Progenitor cell of endocrine pancreas (in vitro differentiated cells): ENCODE measurements at regions not wholly inside any gene's neighbourhood (a gene's known extent, or its start where the extent isn't known, plus 50 kb on each side); places are given as distances from the start of the nearest gene placed in this dataset.

Experiments used
- DNase-seq: peaks from one replicate; pipeline ENCODE4 v3.0.0; 2021; ENCODE audit warnings: low spot score; ENCODE audit not compliant: unreplicated experiment
- H3K27ac Mint-ChIP-seq: 2 replicates; pipeline ENCODE4 v1.8.0; 2021; ENCODE audit warnings: mild to moderate bottlenecking, moderate library complexity, mixed read lengths
- H3K27me3 Mint-ChIP-seq: 2 replicates; pipeline ENCODE4 v1.8.0; 2021; ENCODE audit warnings: mixed read lengths
- H3K36me3 Mint-ChIP-seq: 2 replicates; pipeline ENCODE4 v1.8.0; 2022; ENCODE audit warnings: mixed read lengths; ENCODE audit not compliant: insufficient read depth
- H3K4me1 Mint-ChIP-seq: 2 replicates; pipeline ENCODE4 v1.8.0; 2021; ENCODE audit warnings: low read depth, mixed read lengths
- H3K4me3 Mint-ChIP-seq: 2 replicates; pipeline ENCODE4 v1.8.0; 2021; ENCODE audit warnings: low read depth, mild to moderate bottlenecking, moderate library complexity, mixed read lengths
- H3K9me3 Mint-ChIP-seq: 2 replicates; pipeline ENCODE4 v1.8.0; 2021; ENCODE audit warnings: low read depth, mixed read lengths
- CTCF ChIP-seq: fragments of 200-600 bp; sonication (generic); IDR thresholded peaks from one replicate; pipeline ENCODE4 v1.5.0; 2021; ENCODE audit warnings: antibody characterized with exemption, mild to moderate bottlenecking; ENCODE audit not compliant: unreplicated experiment

GRCh38 chr1:56235909-56236510 lies 343.4 kb downstream of the PLPP3 start:
- TF ChIP-seq CTCF: no peak
- DNase-seq: no peak
- H3K4me1 Mint-ChIP-seq: no peaks in the 10 kb centered on the region
- H3K36me3 Mint-ChIP-seq: peaks cover 2% of the 10 kb centered on the region
- peaks cover 6% of the 10 kb centered on the region for H3K27me3 Mint-ChIP-seq
- H3K4me3 Mint-ChIP-seq: no peak overlapping the region
- peaks cover 5% of the 10 kb centered on the region for H3K9me3 Mint-ChIP-seq
- no peak overlapping the region for H3K27ac Mint-ChIP-seq

- TF ChIP-seq CTCF: no peak
- no peaks in the 10 kb centered on the region for H3K9me3 Mint-ChIP-seq
- H3K27ac Mint-ChIP-seq: no peak overlapping the region
- peaks cover 6% of the 10 kb centered on the region for H3K27me3 Mint-ChIP-seq
- H3K4me1 Mint-ChIP-seq: peaks cover 3% of the 10 kb centered on the region
- no peak overlapping the region for H3K4me3 Mint-ChIP-seq
- DNase-seq: no peak
- no peaks in the 10 kb centered on the region for H3K36me3 Mint-ChIP-seq
Measured at GRCh38 chr1:56229186-56229585, 350.2 kb downstream of the PLPP3 start.

DNA sequence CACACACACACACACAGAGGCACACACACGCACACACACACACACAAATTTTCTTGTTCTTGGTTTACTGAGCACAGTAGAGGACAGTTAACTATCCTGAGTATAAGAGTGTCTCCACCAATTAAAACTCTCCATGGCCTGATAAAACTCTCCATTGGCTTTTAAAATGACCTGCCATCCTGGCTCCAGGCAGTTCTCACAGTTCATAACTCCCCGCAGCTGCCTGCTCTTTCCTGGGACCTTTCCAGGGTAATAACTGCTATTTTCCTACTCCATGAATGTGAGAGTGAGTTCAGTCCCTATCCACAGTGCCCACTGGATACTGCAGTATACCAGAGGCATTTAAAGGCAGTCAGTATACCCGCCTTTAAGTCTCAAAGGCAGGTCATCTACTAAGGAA lies 351.5 kb downstream of the PLPP3 start:
- Mint-ChIP-seq H3K4me3 (no peak overlapping the region), H3K36me3 (no peaks in the 10 kb centered on the region), H3K4me1 (peaks cover 3% of the 10 kb centered on the region), H3K9me3 (no peaks in the 10 kb centered on the region), H3K27ac (no peak overlapping the region), H3K27me3 (peaks cover 6% of the 10 kb centered on the region)
- no peak for DNase-seq
- no peak for TF ChIP-seq CTCF

DNA sequence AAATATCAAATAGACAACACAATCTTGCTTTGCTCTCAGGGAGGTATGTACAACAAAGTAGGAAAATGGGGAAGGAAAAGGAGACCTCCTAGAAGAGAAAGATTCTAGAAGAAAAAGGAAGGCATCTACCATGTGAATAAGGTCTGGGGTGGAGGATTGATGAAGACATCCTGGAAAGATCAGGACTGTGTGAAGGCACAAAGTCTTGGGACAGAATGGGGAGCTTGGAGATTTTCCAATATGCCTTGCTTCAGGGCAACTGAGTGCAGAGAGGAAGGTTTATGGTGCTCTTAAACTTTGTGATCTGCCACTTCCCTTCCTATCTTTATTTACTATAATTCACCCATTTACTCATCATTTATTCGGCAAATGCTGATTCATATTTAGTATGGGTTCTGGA lies 352.0 kb downstream of the PLPP3 start:
- Mint-ChIP-seq H3K27ac (no peak overlapping the region), H3K27me3 (peaks cover 6% of the 10 kb centered on the region), H3K9me3 (no peaks in the 10 kb centered on the region), H3K36me3 (no peaks in the 10 kb centered on the region), H3K4me3 (no peak overlapping the region), H3K4me1 (peaks cover 3% of the 10 kb centered on the region)
- DNase-seq: no peak
- no peak for TF ChIP-seq CTCF

DNA sequence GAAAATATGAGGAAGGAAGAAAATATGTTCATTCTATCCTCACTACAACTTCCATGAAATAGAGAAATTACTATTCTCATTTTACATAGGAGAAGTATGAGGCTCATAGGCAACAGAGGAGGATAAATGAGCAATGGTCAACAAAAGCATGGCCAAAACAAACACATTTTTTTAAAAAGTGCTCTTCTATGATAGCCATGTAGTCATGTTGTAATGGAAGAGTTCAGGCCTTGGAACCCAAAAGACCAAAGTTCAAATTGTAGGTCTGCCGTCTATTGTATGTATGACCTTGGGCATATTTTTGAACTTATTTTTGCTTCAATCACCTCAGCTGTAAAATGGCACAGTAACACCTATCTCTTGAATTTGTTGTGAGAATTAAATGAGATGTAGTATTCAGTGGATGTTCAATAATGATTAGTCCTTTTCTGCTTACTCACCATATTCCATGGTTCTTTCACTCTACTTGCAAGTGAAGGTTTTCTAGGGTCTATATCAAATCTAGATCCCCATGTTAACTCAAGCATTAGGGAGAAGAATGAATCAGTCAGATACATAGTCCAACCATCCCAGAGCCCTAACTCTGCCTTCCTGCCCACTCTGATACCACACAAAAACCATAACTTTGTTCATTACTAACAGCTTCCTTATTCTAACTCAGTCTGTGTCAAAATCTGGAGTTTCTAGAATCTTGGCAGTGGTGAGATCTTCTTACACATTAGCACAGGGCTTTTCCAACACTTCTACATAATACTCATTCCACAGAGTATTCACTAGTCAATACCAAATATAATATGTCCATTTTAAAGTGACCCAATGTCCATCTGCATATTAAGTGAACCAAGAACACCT lies 353.2 kb downstream of the PLPP3 start:
- H3K4me3 Mint-ChIP-seq: no peak overlapping the region
- H3K36me3 Mint-ChIP-seq: no peaks in the 10 kb centered on the region
- TF ChIP-seq CTCF: no peak

More for the DNA sequence above, 353.2 kb downstream of the PLPP3 start:
- Mint-ChIP-seq H3K4me1 (peaks cover 3% of the 10 kb centered on the region), H3K27ac (no peak overlapping the region), H3K9me3 (no peaks in the 10 kb centered on the region), H3K27me3 (no peaks in the 10 kb centered on the region)
- DNase-seq: no peak
